ENCODE measurements at regions not wholly inside any gene's neighbourhood (a gene's known extent, or its start where the extent isn't known, plus 50 kb on each side); places are given as distances from the start of the nearest gene placed in this dataset.

GRCh38 chr1:185439727-185440415 is 122.8 kb upstream of the IVNS1ABP start:
- Mint-ChIP-seq H3K9me3 (no peaks in the 10 kb centered on the region), H3K36me3 (ENCODE audit: insufficient read depth in 1 of 3, low read depth in 3 of 3) (no peaks in the 10 kb centered on the region), H3K4me1 (no peaks in the 10 kb centered on the region), H3K4me3 (no peak overlapping the region), H3K27ac (no peak overlapping the region), H3K27me3 (ENCODE audit: low read depth) (no peaks in the 10 kb centered on the region)
- H3K9ac ChIP-seq (ENCODE audit: extremely low read depth, insufficient read length, low read length): no peak overlapping the region
- no peak overlapping the region for H2BK12ac ChIP-seq (ENCODE audit: insufficient read length, low read depth, low read length)
- H2BK15ac ChIP-seq (ENCODE audit: low read depth, low read length): no peak overlapping the region
- H4K5ac ChIP-seq (ENCODE audit: insufficient read length, low read depth, low read length): no peak overlapping the region
- no peak overlapping the region for H2BK20ac ChIP-seq (ENCODE audit: low read depth, low read length, poor library complexity, severe bottlenecking)
- no peak overlapping the region for H3K23ac ChIP-seq (ENCODE audit: insufficient read length, low read depth, low read length)
- H3K4me2 ChIP-seq (ENCODE audit: insufficient read depth, insufficient read length, low read length): no peak overlapping the region
- H4K20me1 ChIP-seq (ENCODE audit: control insufficient read depth, insufficient read depth, insufficient read length): no peaks in the 10 kb centered on the region
- no peaks in the 10 kb centered on the region for H3K23me2 ChIP-seq (ENCODE audit: insufficient read length, low read depth, low read length, poor library complexity, severe bottlenecking)
- no peaks in the 10 kb centered on the region for H3K79me1 ChIP-seq (ENCODE audit: insufficient read depth, low read depth, low read length, poor library complexity, severe bottlenecking)
- no peak overlapping the region for H2AFZ ChIP-seq (ENCODE audit: low read length)
- H4K8ac ChIP-seq (replicated peaks; ENCODE audit: insufficient read length, low read depth, low read length): no peak overlapping the region
- no peaks in the 10 kb centered on the region for H3K9me3 ChIP-seq (ENCODE audit: control insufficient read depth, low read depth, low read length)
- no CpG with 5 or more reads among the region's 1 CpG for WGBS (ENCODE audit: extremely low coverage, insufficient read length, low lambda C conversion rate)
- no peak for DNase-seq
- H3T11ph ChIP-seq (ENCODE audit: low read length): no peak overlapping the region
- H3K56ac ChIP-seq (ENCODE audit: insufficient read length, low read depth, low read length): no peak overlapping the region
- H3K27me3 ChIP-seq (ENCODE audit: insufficient read depth, low read length): no peaks in the 10 kb centered on the region
- no peak for TF ChIP-seq CTCF (conservative IDR thresholded peaks at IDR 0.05)
- H4K91ac ChIP-seq (ENCODE audit: insufficient read length, low read depth, low read length): no peak overlapping the region
- no peaks in the 10 kb centered on the region for H3K79me2 ChIP-seq (ENCODE audit: insufficient read depth, low read length)
- no peak overlapping the region for H3K27ac ChIP-seq (ENCODE audit: insufficient read length, low read depth, low read length)
- no peak overlapping the region for H3K18ac ChIP-seq (ENCODE audit: insufficient read length, low read depth, low read length)
- no peak overlapping the region for H2BK5ac ChIP-seq (ENCODE audit: insufficient read length, low read length)
- no peak overlapping the region for H2AK5ac ChIP-seq (ENCODE audit: insufficient read length, low read length)
- H3K14ac ChIP-seq (ENCODE audit: insufficient read depth, low read length): no peak overlapping the region
- no peak overlapping the region for H2BK120ac ChIP-seq (ENCODE audit: low read depth, low read length, poor library complexity, severe bottlenecking)
- no peak overlapping the region for H3K4ac ChIP-seq (ENCODE audit: low read depth, low read length)
- H3K4me1 ChIP-seq (ENCODE audit: insufficient read depth, low read length): no peaks in the 10 kb centered on the region

Data from H9 (cell line).